GM23338 (cell line): ENCODE measurements at regions not wholly inside any gene's neighbourhood (a gene's known extent, or its start where the extent isn't known, plus 50 kb on each side); places are given as distances from the start of the nearest gene placed in this dataset.

Source experiments
- ATAC-seq: fragments of 200-7000 bp; cut with Tn5 transposase; 3 replicates; pipeline ENCODE4 v1.9.1; 2020
- DNase-seq: peaks from one replicate; pipeline ENCODE4 v3.0.0-alpha.2; 2015; ENCODE audit warnings: low spot score
- H2AFZ ChIP-seq: fragments of 200-600 bp; sonication (generic); 2 replicates; pipeline ENCODE4 v1.8.0; 2016; ENCODE audit warnings: antibody characterized with exemption, mild to moderate bottlenecking, moderate library complexity
- H3F3A ChIP-seq: fragments of 200-600 bp; sonication (generic); replicated peaks from 2 replicates; pipeline ENCODE4 v1.8.0; 2017; ENCODE audit warnings: antibody characterized with exemption, mixed run types, low read depth
- H3K27ac ChIP-seq: fragments of 200-600 bp; sonication (generic); 2 replicates; pipeline ENCODE4 v1.6.1; 2016; ENCODE audit warnings: low read depth
- H3K27me3 ChIP-seq: fragments of 200-600 bp; sonication (generic); 2 replicates; pipeline ENCODE4 v1.8.0; 2016; ENCODE audit warnings: mild to moderate bottlenecking, mixed run types, moderate library complexity; ENCODE audit not compliant: insufficient read depth
- H3K36me3 ChIP-seq: fragments of 200-600 bp; sonication (generic); 2 replicates; pipeline ENCODE4 v1.8.0; 2016; ENCODE audit warnings: mild to moderate bottlenecking; ENCODE audit not compliant: insufficient read depth
- H3K4me1 ChIP-seq: fragments of 200-600 bp; sonication (generic); 2 replicates; pipeline ENCODE4 v1.8.0; 2016; ENCODE audit warnings: mild to moderate bottlenecking, moderate library complexity; ENCODE audit not compliant: insufficient read depth
- H3K4me2 ChIP-seq: fragments of 200-600 bp; sonication (generic); 2 replicates; pipeline ENCODE4 v1.7.1; 2017; ENCODE audit warnings: mixed run types
- H3K4me3 ChIP-seq: fragments of 200-600 bp; sonication (generic); 2 replicates; pipeline ENCODE4 v1.6.1; 2016; ENCODE audit warnings: mixed run types
- H3K79me2 ChIP-seq: fragments of 200-600 bp; sonication (generic); replicated peaks from 2 replicates; pipeline ENCODE4 v1.8.0; 2017; ENCODE audit warnings: mild to moderate bottlenecking; ENCODE audit not compliant: insufficient read depth
- H3K9me2 ChIP-seq: fragments of 200-600 bp; sonication (generic); 2 replicates; pipeline ENCODE4 v1.8.0; 2017; ENCODE audit not compliant: insufficient read depth
- H4K20me1 ChIP-seq: fragments of 200-600 bp; sonication (generic); replicated peaks from 2 replicates; pipeline ENCODE4 v1.8.0; 2017; ENCODE audit warnings: mild to moderate bottlenecking; ENCODE audit not compliant: insufficient read depth
- H3K27ac Mint-ChIP-seq: 2 replicates; pipeline ENCODE4 v1.8.0; 2020; ENCODE audit warnings: inconsistent platforms, mild to moderate bottlenecking, moderate library complexity, mixed read lengths
- H3K27me3 Mint-ChIP-seq: 3 replicates; pipeline ENCODE4 v1.8.0; 2022; ENCODE audit warnings: low read depth, mild to moderate bottlenecking, moderate library complexity, mixed read lengths, inconsistent platforms; ENCODE audit not compliant: insufficient read depth, poor library complexity
- H3K36me3 Mint-ChIP-seq: 3 replicates; pipeline ENCODE4 v1.8.0; 2021; ENCODE audit warnings: low read depth, mild to moderate bottlenecking, inconsistent platforms, moderate library complexity, mixed read lengths
- H3K4me1 Mint-ChIP-seq: 3 replicates; pipeline ENCODE4 v1.8.0; 2020; ENCODE audit warnings: mild to moderate bottlenecking, inconsistent platforms, mixed read lengths
- H3K4me3 Mint-ChIP-seq: 3 replicates; pipeline ENCODE4 v1.8.0; 2021; ENCODE audit warnings: moderate library complexity, mild to moderate bottlenecking, inconsistent platforms, mixed read lengths
- H3K9me3 Mint-ChIP-seq: 3 replicates; pipeline ENCODE4 v1.8.0; 2020; ENCODE audit warnings: moderate library complexity, mild to moderate bottlenecking, inconsistent platforms, mixed read lengths
- CREB1 ChIP-seq: fragments of 250-450 bp; sonication (Bioruptor Pico); IDR thresholded peaks from 2 replicates; pipeline ENCODE4 v1.5.0; 2020; ENCODE audit warnings: low read depth, mild to moderate bottlenecking, moderate library complexity
- JUNB ChIP-seq: IDR thresholded peaks from one replicate; pipeline ENCODE4 v1.6.1; 2016; ENCODE audit warnings: antibody characterized with exemption; ENCODE audit not compliant: unreplicated experiment
- NANOG ChIP-seq: IDR thresholded peaks from 2 replicates; pipeline ENCODE4 v1.6.1; 2016; ENCODE audit warnings: antibody characterized with exemption, borderline replicate concordance
- POLR2AphosphoS5 ChIP-seq: IDR thresholded peaks from 2 replicates; pipeline ENCODE4 v1.6.1; 2016; ENCODE audit warnings: antibody characterized with exemption, low read depth
- STAT1 ChIP-seq: IDR thresholded peaks from one replicate; pipeline ENCODE4 v1.6.1; 2016; ENCODE audit warnings: antibody characterized with exemption; ENCODE audit not compliant: unreplicated experiment
- ZNF114 ChIP-seq: fragments of 250-450 bp; sonication (Bioruptor Pico); IDR thresholded peaks from 2 replicates; pipeline ENCODE4 v1.5.0; 2020; ENCODE audit warnings: mild to moderate bottlenecking, moderate library complexity
- TF ChIP-seq, protein P1 (sequence below), 2 experiments: fragments of 200-600 bp in 1 of 2; sonication (generic) in 1 of 2; conservative IDR thresholded peaks; 2 replicates each; pipeline versions ENCODE4 v1.5.1 to v1.6.1; 2016 to 2017; ENCODE audit warnings: antibody characterized with exemption in 2 of 2, low read depth in 2 of 2, mild to moderate bottlenecking in 2 of 2, moderate library complexity in 1 of 2
- TF ChIP-seq, protein P2 (sequence below): IDR thresholded peaks from one replicate; pipeline ENCODE4 v1.6.1; 2018; ENCODE audit warnings: antibody characterized with exemption; ENCODE audit not compliant: unreplicated experiment
- TF ChIP-seq, protein P3 (sequence below): IDR thresholded peaks from 2 replicates; pipeline ENCODE4 v1.6.1; 2016; ENCODE audit warnings: antibody characterized with exemption

DNA sequence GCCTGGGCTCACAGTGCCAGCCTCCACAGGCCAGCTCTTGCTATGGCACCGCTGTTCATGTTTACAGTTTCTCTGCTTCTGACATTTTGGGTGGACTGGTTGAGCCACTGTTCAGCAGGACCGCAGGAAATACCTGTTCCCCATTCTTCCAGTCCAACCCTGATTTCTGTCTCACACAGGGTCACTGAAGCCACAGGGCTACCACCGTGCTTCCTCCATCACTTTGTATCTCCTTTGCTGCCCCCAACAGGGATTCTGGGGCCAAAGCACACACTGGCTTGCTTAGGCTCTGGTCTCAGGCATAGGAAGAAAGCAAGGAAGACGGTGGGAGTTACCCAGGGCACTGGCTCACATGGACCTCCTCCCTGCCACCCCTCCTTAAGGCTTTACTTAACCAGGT is 164.5 kb downstream of the UNC5CL start:
- no peak for TF ChIP-seq NANOG
- TF ChIP-seq, protein P1, sequence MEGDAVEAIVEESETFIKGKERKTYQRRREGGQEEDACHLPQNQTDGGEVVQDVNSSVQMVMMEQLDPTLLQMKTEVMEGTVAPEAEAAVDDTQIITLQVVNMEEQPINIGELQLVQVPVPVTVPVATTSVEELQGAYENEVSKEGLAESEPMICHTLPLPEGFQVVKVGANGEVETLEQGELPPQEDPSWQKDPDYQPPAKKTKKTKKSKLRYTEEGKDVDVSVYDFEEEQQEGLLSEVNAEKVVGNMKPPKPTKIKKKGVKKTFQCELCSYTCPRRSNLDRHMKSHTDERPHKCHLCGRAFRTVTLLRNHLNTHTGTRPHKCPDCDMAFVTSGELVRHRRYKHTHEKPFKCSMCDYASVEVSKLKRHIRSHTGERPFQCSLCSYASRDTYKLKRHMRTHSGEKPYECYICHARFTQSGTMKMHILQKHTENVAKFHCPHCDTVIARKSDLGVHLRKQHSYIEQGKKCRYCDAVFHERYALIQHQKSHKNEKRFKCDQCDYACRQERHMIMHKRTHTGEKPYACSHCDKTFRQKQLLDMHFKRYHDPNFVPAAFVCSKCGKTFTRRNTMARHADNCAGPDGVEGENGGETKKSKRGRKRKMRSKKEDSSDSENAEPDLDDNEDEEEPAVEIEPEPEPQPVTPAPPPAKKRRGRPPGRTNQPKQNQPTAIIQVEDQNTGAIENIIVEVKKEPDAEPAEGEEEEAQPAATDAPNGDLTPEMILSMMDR (conservative IDR thresholded peaks at IDR 0.05; ENCODE audit: low read depth in 2 of 2), result peak; percentile 49 to 79
- TF ChIP-seq, protein P2, sequence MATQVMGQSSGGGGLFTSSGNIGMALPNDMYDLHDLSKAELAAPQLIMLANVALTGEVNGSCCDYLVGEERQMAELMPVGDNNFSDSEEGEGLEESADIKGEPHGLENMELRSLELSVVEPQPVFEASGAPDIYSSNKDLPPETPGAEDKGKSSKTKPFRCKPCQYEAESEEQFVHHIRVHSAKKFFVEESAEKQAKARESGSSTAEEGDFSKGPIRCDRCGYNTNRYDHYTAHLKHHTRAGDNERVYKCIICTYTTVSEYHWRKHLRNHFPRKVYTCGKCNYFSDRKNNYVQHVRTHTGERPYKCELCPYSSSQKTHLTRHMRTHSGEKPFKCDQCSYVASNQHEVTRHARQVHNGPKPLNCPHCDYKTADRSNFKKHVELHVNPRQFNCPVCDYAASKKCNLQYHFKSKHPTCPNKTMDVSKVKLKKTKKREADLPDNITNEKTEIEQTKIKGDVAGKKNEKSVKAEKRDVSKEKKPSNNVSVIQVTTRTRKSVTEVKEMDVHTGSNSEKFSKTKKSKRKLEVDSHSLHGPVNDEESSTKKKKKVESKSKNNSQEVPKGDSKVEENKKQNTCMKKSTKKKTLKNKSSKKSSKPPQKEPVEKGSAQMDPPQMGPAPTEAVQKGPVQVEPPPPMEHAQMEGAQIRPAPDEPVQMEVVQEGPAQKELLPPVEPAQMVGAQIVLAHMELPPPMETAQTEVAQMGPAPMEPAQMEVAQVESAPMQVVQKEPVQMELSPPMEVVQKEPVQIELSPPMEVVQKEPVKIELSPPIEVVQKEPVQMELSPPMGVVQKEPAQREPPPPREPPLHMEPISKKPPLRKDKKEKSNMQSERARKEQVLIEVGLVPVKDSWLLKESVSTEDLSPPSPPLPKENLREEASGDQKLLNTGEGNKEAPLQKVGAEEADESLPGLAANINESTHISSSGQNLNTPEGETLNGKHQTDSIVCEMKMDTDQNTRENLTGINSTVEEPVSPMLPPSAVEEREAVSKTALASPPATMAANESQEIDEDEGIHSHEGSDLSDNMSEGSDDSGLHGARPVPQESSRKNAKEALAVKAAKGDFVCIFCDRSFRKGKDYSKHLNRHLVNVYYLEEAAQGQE, result no peak
- Mint-ChIP-seq H3K9me3 (peaks cover 9% of the 10 kb centered on the region), H3K4me3 (no peak overlapping the region), H3K36me3 (0 out of 3 replicates have a peak, but pooled peaks cover 3% of the 10 kb centered on the region), H3K27ac (no peak overlapping the region), H3K4me1 (no peaks in the 10 kb centered on the region), H3K27me3 (peaks cover 2% of the 10 kb centered on the region)
- Histone ChIP-seq H3K27me3 (no peaks in the 10 kb centered on the region), H3K36me3 (no peaks in the 10 kb centered on the region), H3K4me2 (no peak overlapping the region), H3K4me1 (no peaks in the 10 kb centered on the region), H3K9me2 (0 out of 2 replicates have a peak, but pooled peaks cover 3% of the 10 kb centered on the region), H3F3A (no peaks in the 10 kb centered on the region), H3K27ac (no peak overlapping the region), H2AFZ (peak overlapping the region; percentile 52; the same call in 1 of the 2 replicates), H3K4me3 (no peak overlapping the region), H3K79me2 (no peaks in the 10 kb centered on the region), H4K20me1 (no peaks in the 10 kb centered on the region)
- ATAC-seq (peak; percentile 100), DNase-seq (peak; percentile 69)

DNA sequence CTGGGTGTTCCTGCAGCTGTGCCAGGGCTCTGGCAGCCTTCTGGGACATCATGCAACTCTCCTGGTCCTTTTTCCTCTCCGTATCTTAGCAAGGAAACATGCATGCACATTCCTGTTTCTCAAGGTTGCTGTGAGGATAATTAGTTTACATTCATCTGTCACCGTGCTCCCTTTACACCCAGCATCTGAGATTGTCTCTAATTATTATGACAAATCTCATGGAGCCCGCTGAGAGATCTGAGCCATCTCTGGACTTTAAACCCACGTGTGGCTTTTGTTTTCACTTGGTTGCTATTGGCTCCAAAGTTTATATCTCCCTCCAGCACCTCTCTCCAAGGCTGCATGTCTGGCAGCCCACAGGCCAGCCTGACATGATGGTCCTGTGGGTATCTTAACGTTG is 167.6 kb downstream of the UNC5CL start:
- Histone ChIP-seq H3K9me2 (peaks cover 6% of the 10 kb centered on the region; the same call in 1 of the 2 replicates), H3K4me3 (no peak overlapping the region), H4K20me1 (no peaks in the 10 kb centered on the region), H3K4me2 (no peak overlapping the region), H3K4me1 (peaks cover 11% of the 10 kb centered on the region), H3K27me3 (no peaks in the 10 kb centered on the region), H2AFZ (no peak overlapping the region), H3K79me2 (no peaks in the 10 kb centered on the region), H3K27ac (no peak overlapping the region), H3K36me3 (no peaks in the 10 kb centered on the region), H3F3A (no peaks in the 10 kb centered on the region)
- Mint-ChIP-seq H3K4me3 (no peak overlapping the region), H3K4me1 (peaks cover 12% of the 10 kb centered on the region), H3K27me3 (no peaks in the 10 kb centered on the region), H3K9me3 (no peaks in the 10 kb centered on the region), H3K36me3 (no peaks in the 10 kb centered on the region), H3K27ac (no peak overlapping the region)
- no peak for ATAC-seq
- DNase-seq, result no peak
- TF ChIP-seq JUNB (no peak), NANOG (no peak), CREB1 (CRISPR knock-in tag) (no peak), STAT1 (no peak), POLR2AphosphoS5 (no peak), ZNF114 (CRISPR knock-in tag) (no peak)
- TF ChIP-seq, protein P2, result no peak
- TF ChIP-seq, protein P3, sequence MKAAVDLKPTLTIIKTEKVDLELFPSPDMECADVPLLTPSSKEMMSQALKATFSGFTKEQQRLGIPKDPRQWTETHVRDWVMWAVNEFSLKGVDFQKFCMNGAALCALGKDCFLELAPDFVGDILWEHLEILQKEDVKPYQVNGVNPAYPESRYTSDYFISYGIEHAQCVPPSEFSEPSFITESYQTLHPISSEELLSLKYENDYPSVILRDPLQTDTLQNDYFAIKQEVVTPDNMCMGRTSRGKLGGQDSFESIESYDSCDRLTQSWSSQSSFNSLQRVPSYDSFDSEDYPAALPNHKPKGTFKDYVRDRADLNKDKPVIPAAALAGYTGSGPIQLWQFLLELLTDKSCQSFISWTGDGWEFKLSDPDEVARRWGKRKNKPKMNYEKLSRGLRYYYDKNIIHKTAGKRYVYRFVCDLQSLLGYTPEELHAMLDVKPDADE, result no peak
- TF ChIP-seq, protein P1 (conservative IDR thresholded peaks at IDR 0.05; ENCODE audit: low read depth in 2 of 2), result no peak
